ENCODE measurements at regions not wholly inside any gene's neighbourhood (a gene's known extent, or its start where the extent isn't known, plus 50 kb on each side); places are given as distances from the start of the nearest gene placed in this dataset.

DNA sequence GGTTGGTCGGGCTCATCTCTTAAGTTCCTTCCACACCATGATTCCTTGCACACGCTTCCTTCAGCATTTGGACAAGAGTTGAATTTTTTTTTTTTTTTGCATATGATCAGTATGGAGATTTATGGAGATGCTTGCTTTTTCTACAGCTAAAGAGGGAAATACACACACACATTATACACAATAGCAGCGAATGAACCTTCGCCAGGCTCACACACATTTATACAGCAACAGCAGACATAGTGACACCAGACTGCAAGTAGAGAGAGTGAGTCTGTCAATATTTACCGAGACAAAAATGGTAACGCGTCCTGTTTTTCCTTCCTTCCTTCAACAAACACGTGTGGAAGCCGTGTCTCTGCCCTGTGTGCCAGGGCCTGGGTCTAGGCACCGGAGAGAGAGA is 897.9 kb downstream of the BCL11B start:
- H3K4me3 ChIP-seq (ENCODE audit: low read length in 2 of 2), result no peak overlapping the region
- H3K9me3 ChIP-seq (ENCODE audit: control insufficient read depth in 2 of 2, insufficient read depth in 1 of 2, low read length in 1 of 2), result peaks cover 0 to 4% of the 10 kb centered on the region in 2 donors
- peaks cover 2% of the 10 kb centered on the region in 2 donors for H3K4me1 ChIP-seq (ENCODE audit: control insufficient read depth in 2 of 2, insufficient read depth in 2 of 2, low read length in 2 of 2)
- no peak for DNase-seq (ENCODE audit: low read depth in 6 of 9, low spot score in 9 of 9)
- no peak overlapping the region for H3K27ac ChIP-seq (ENCODE audit: low read depth in 1 of 2, low read length in 1 of 2)
- WGBS, result 85% methylated on average over 10 of the region's 10 CpGs
- no peaks in the 10 kb centered on the region for H3K27me3 ChIP-seq (ENCODE audit: control insufficient read depth in 2 of 2, insufficient read depth in 1 of 2, low read length in 1 of 2)
- no peaks in the 10 kb centered on the region for H3K36me3 ChIP-seq (ENCODE audit: control insufficient read depth in 2 of 2, insufficient read depth in 2 of 2, low read length in 1 of 2)

DNA sequence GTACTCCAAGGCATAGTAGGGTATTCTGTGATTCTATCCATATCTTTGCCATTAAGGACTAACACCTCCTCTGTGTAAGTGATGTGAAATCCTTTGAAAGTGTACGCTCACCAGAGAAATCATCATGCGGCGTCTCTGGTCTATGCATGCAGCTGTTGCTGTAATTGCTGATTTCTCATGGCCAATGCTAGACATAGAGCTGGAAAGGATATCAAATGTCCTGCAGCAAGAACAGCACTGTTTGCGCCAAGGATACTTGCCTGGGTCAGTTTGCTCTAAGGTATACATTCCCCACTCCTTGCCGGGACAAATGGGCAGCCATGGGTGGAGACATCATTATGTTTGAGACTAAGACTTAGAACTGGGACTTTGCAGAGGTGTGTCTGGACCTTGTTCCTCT is 896.4 kb downstream of the BCL11B start:
- no peaks in the 10 kb centered on the region for H3K4me1 ChIP-seq (ENCODE audit: control insufficient read depth in 2 of 2, insufficient read depth in 2 of 2, low read length in 2 of 2)
- peaks cover 0 to 4% of the 10 kb centered on the region in 2 donors for H3K9me3 ChIP-seq (ENCODE audit: control insufficient read depth in 2 of 2, insufficient read depth in 1 of 2, low read length in 1 of 2)
- no peak for DNase-seq (ENCODE audit: low read depth in 6 of 9, low spot score in 9 of 9)
- H3K4me3 ChIP-seq (ENCODE audit: low read length in 2 of 2), result no peak overlapping the region
- no peaks in the 10 kb centered on the region for H3K27me3 ChIP-seq (ENCODE audit: control insufficient read depth in 2 of 2, insufficient read depth in 1 of 2, low read length in 1 of 2)
- H3K27ac ChIP-seq (ENCODE audit: low read depth in 1 of 2, low read length in 1 of 2), result no peak overlapping the region
- H3K36me3 ChIP-seq (ENCODE audit: control insufficient read depth in 2 of 2, insufficient read depth in 2 of 2, low read length in 1 of 2), result no peaks in the 10 kb centered on the region
- WGBS, result 96% methylated on average over 5 of the region's 5 CpGs

DNA sequence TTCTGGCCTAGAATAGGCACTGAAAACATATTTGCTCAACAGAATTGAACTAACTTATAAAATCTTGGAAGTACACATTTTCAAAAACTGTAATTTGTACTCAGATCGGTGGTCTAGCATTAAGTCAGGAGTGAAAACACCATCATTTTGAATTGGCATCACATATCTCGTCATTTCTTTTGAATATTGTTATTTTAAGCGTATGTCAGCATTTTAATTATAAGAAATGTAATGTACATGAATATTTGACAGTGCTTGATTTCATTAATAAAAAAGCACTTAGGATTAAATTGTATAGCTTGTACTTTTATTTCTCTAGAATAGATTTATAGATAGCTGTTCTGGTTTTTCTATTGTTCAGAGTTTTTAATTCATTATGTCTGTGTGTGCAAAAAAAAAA is 892.2 kb downstream of the BCL11B start:
- Histone ChIP-seq H3K27me3 (ENCODE audit: control insufficient read depth in 2 of 2, insufficient read depth in 1 of 2, low read length in 1 of 2) (no peaks in the 10 kb centered on the region), H3K9me3 (ENCODE audit: control insufficient read depth in 2 of 2, insufficient read depth in 1 of 2, low read length in 1 of 2) (peaks cover 0 to 13% of the 10 kb centered on the region in 2 donors), H3K36me3 (ENCODE audit: control insufficient read depth in 2 of 2, insufficient read depth in 2 of 2, low read length in 1 of 2) (no peaks in the 10 kb centered on the region), H3K4me3 (ENCODE audit: low read length in 2 of 2) (no peak overlapping the region), H3K27ac (ENCODE audit: low read depth in 1 of 2, low read length in 1 of 2) (no peak overlapping the region), H3K4me1 (ENCODE audit: control insufficient read depth in 2 of 2, insufficient read depth in 2 of 2, low read length in 2 of 2) (no peaks in the 10 kb centered on the region)
- no peak for DNase-seq (ENCODE audit: low read depth in 6 of 9, low spot score in 9 of 9)
- whole genome bisulfite sequencing, result 80% methylated on average over 3 of the region's 3 CpGs

DNA sequence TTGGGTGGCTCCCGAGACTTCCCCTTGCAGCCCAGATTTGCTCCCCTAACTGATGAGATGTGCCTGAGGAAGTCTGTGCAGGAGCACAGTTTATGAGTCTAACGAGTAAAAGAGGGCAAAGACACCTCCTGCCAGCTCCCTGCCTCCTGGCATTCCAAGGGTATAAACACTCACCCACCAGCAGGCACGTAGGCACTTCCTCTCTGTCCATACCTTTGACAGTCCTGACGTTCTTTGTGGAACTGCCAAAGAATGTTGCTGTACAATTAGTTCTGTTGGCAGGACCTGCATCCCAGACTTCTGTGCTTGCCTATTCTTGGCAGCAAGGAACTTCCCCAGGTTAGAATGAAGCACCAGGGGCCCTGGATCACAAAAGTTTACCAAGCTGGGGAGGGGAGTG is 889.3 kb downstream of the BCL11B start:
- Histone ChIP-seq H3K27ac (ENCODE audit: low read depth in 1 of 2, low read length in 1 of 2) (no peak overlapping the region), H3K4me1 (ENCODE audit: control insufficient read depth in 2 of 2, insufficient read depth in 2 of 2, low read length in 2 of 2) (no peaks in the 10 kb centered on the region), H3K4me3 (ENCODE audit: low read length in 2 of 2) (no peak overlapping the region), H3K36me3 (ENCODE audit: control insufficient read depth in 2 of 2, insufficient read depth in 2 of 2, low read length in 1 of 2) (no peaks in the 10 kb centered on the region), H3K27me3 (ENCODE audit: control insufficient read depth in 2 of 2, insufficient read depth in 1 of 2, low read length in 1 of 2) (no peaks in the 10 kb centered on the region), H3K9me3 (ENCODE audit: control insufficient read depth in 2 of 2, insufficient read depth in 1 of 2, low read length in 1 of 2) (peaks cover 6 to 26% of the 10 kb centered on the region in 2 donors)
- WGBS, result 95% methylated on average over 4 of the region's 4 CpGs
- no peak for DNase-seq (ENCODE audit: low read depth in 6 of 9, low spot score in 9 of 9)

DNA sequence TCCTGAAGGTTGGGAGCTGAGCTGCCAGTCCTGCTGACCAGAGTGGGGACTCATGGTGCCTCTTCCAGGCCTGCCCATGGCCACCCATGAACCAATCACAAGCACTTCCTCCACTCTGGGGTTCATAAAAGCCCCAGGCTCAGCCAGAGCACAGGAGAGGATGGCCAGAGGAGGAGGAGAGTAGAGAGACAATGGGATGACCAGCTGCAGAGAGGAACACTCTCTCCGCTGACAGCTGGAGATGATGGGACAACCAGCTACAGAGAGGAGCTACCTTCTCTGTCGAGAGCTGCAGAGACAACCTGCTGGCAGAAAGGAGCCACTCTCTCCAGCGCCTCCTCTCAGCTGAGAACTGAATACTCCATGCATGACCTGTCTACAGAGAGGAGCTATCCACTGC is 886.1 kb downstream of the BCL11B start:
- no peaks in the 10 kb centered on the region for H3K27me3 ChIP-seq (ENCODE audit: control insufficient read depth in 2 of 2, insufficient read depth in 1 of 2, low read length in 1 of 2)
- H3K9me3 ChIP-seq (ENCODE audit: control insufficient read depth in 2 of 2, insufficient read depth in 1 of 2, low read length in 1 of 2), result peaks cover 6 to 19% of the 10 kb centered on the region in 2 donors
- no peak overlapping the region for H3K27ac ChIP-seq (ENCODE audit: low read depth in 1 of 2, low read length in 1 of 2)
- DNase-seq (ENCODE audit: low read depth in 6 of 9, low spot score in 9 of 9), result no peak
- no peaks in the 10 kb centered on the region for H3K36me3 ChIP-seq (ENCODE audit: control insufficient read depth in 2 of 2, insufficient read depth in 2 of 2, low read length in 1 of 2)
- 94% methylated on average over 3 of the region's 3 CpGs for WGBS
- peaks cover 0 to 5% of the 10 kb centered on the region in 2 donors for H3K4me1 ChIP-seq (ENCODE audit: control insufficient read depth in 2 of 2, insufficient read depth in 2 of 2, low read length in 2 of 2)
- no peak overlapping the region for H3K4me3 ChIP-seq (ENCODE audit: low read length in 2 of 2)

DNA sequence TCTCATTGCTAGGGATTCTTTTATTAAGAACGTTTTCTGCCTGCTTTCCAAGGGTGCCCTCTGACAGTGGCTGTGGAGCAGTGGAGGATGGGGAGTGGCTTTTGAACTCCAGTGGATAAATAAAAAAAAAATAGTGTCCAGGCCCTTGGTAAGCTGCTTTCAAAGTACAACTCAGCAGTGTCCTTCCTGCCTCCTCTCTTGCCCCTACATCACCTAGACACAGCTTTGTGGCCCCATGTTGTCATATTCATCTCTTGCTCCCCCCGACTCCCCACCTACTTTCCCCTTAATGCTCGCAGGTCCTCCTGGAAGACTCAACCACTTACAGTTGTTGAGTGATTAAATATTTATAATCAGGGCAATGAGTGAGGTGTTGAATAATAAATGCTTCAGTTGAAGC is 880.9 kb downstream of the BCL11B start:
- no peak overlapping the region for H3K27ac ChIP-seq (ENCODE audit: low read depth in 1 of 2, low read length in 1 of 2)
- peaks cover 0 to 10% of the 10 kb centered on the region in 2 donors for H3K4me1 ChIP-seq (ENCODE audit: control insufficient read depth in 2 of 2, insufficient read depth in 2 of 2, low read length in 2 of 2)
- H3K4me3 ChIP-seq (ENCODE audit: low read length in 2 of 2), result no peak overlapping the region
- no peaks in the 10 kb centered on the region for H3K27me3 ChIP-seq (ENCODE audit: control insufficient read depth in 2 of 2, insufficient read depth in 1 of 2, low read length in 1 of 2)
- 95% methylated on average over 3 of the region's 3 CpGs for WGBS
- peaks cover 1 to 9% of the 10 kb centered on the region in 2 donors for H3K9me3 ChIP-seq (ENCODE audit: control insufficient read depth in 2 of 2, insufficient read depth in 1 of 2, low read length in 1 of 2)
- no peaks in the 10 kb centered on the region for H3K36me3 ChIP-seq (ENCODE audit: control insufficient read depth in 2 of 2, insufficient read depth in 2 of 2, low read length in 1 of 2)
- DNase-seq (ENCODE audit: low read depth in 6 of 9, low spot score in 9 of 9), result no peak

DNA sequence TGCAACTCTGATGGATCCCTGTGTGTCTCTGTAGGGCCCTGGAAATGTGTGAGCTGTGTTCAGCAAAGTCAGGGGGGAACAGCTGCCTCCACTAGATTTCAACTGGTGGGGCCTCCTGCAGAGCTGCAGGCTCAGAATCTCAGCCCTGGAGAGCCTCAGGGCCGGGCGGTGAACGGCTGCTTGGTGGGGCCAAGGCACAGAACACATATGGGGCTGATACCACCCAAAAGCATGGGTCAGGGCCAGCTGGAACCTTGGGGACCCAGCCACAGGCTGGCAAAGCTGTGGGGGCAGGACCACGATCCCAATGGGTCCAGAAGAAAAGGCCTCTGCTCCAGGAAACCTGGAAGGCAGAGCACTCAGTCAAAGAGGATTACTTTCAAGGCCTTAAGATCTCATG is 878.5 kb downstream of the BCL11B start:
- Histone ChIP-seq H3K4me3 (ENCODE audit: low read length in 2 of 2) (no peak overlapping the region), H3K36me3 (ENCODE audit: control insufficient read depth in 2 of 2, insufficient read depth in 2 of 2, low read length in 1 of 2) (no peaks in the 10 kb centered on the region), H3K27me3 (ENCODE audit: control insufficient read depth in 2 of 2, insufficient read depth in 1 of 2, low read length in 1 of 2) (no peaks in the 10 kb centered on the region), H3K9me3 (ENCODE audit: control insufficient read depth in 2 of 2, insufficient read depth in 1 of 2, low read length in 1 of 2) (peaks cover 0 to 10% of the 10 kb centered on the region in 2 donors), H3K4me1 (ENCODE audit: control insufficient read depth in 2 of 2, insufficient read depth in 2 of 2, low read length in 2 of 2) (peaks cover 0 to 7% of the 10 kb centered on the region in 2 donors), H3K27ac (ENCODE audit: low read depth in 1 of 2, low read length in 1 of 2) (no peak overlapping the region)
- 98% methylated on average over 4 of the region's 4 CpGs for whole genome bisulfite sequencing
- no peak for DNase-seq (ENCODE audit: low read depth in 6 of 9, low spot score in 9 of 9)

DNA sequence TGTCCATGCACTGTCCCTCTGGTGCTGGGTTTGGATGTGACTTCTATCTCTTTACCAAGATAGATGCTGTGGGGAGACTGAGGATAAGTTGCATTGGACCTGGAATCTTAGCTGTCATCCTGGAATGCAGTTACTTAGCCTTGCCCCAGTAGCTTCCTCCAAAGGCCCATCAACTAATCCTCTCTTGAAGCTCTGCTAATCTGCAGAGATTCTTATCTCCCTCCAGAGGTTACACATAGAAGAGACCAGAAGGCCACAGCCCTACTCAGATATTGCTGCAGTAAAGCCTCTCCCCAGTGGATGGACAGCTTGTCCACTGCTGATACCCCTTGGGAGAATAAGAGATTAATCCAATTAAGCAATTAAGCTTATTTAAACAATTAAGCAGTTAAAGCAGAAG is 867.2 kb downstream of the BCL11B start:
- peaks cover 0 to 21% of the 10 kb centered on the region in 2 donors for H3K4me1 ChIP-seq (ENCODE audit: control insufficient read depth in 2 of 2, insufficient read depth in 2 of 2, low read length in 2 of 2)
- no peaks in the 10 kb centered on the region for H3K9me3 ChIP-seq (ENCODE audit: control insufficient read depth in 2 of 2, insufficient read depth in 1 of 2, low read length in 1 of 2)
- H3K27me3 ChIP-seq (ENCODE audit: control insufficient read depth in 2 of 2, insufficient read depth in 1 of 2, low read length in 1 of 2), result no peaks in the 10 kb centered on the region

DNA sequence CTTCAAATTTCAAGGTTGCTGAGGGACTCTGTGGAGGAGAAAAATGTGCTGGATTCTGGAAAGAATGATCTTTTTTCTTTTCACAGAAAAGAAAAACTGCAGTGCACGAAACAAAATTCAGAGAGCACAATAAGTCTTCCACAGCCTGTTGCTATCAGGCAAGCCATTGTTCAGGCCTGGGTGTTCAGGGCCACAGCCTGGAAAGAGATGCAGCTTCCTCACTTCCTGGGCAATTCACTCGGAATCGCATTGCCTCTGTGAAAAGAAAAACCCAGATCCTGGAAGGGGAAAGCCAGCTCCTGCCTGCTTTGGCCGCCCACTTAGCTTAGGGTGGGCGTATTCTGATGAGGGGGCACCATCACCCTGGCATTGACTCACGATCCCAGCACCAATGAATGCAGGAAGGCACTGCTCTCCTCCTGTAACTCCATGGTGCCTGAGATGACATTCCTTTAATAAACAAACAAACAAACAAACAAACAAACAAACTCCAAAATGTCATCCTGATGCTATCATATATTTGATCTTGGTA is 863.9 kb downstream of the BCL11B start:
- Histone ChIP-seq H3K4me1 (ENCODE audit: control insufficient read depth in 2 of 2, insufficient read depth in 2 of 2, low read length in 2 of 2) (peaks cover 0 to 33% of the 10 kb centered on the region in 2 donors), H3K36me3 (ENCODE audit: control insufficient read depth in 2 of 2, insufficient read depth in 2 of 2, low read length in 1 of 2) (no peaks in the 10 kb centered on the region), H3K9me3 (ENCODE audit: control insufficient read depth in 2 of 2, insufficient read depth in 1 of 2, low read length in 1 of 2) (no peaks in the 10 kb centered on the region), H3K27ac (ENCODE audit: low read depth in 1 of 2, low read length in 1 of 2) (no peak overlapping the region), H3K27me3 (ENCODE audit: control insufficient read depth in 2 of 2, insufficient read depth in 1 of 2, low read length in 1 of 2) (no peaks in the 10 kb centered on the region), H3K4me3 (ENCODE audit: low read length in 2 of 2) (no peak overlapping the region)
- 84% methylated on average over 6 of the region's 6 CpGs for WGBS
- no peak for DNase-seq (ENCODE audit: low read depth in 6 of 9, low spot score in 9 of 9)

More for the DNA sequence above, 867.2 kb downstream of the BCL11B start:
- DNase-seq (ENCODE audit: low read depth in 6 of 9, low spot score in 9 of 9), result no peak
- no peak overlapping the region for H3K27ac ChIP-seq (ENCODE audit: low read depth in 1 of 2, low read length in 1 of 2)
- no peak overlapping the region for H3K4me3 ChIP-seq (ENCODE audit: low read length in 2 of 2)
- no peaks in the 10 kb centered on the region for H3K36me3 ChIP-seq (ENCODE audit: control insufficient read depth in 2 of 2, insufficient read depth in 2 of 2, low read length in 1 of 2)

DNA sequence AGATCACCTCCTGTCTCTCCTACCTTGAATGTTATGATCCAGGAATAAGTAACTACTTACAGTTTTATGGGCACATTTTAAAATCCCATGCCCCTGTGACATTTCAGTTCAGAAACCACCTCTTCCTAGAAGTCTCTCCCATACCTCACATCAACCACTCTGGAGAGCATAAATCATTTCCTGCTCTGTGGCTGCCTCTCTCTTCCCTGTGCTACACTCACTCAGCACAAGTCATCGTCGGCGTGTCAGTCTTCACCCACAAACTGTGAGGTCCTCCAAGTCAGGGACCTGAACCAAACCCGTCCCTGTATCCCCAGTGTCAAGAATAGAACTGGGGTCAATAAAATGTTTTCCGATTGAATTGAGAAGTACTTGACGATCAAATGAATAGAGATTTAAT is 863.3 kb downstream of the BCL11B start:
- no peaks in the 10 kb centered on the region for H3K9me3 ChIP-seq (ENCODE audit: control insufficient read depth in 2 of 2, insufficient read depth in 1 of 2, low read length in 1 of 2)
- no peak overlapping the region for H3K4me3 ChIP-seq (ENCODE audit: low read length in 2 of 2)
- H3K4me1 ChIP-seq (ENCODE audit: control insufficient read depth in 2 of 2, insufficient read depth in 2 of 2, low read length in 2 of 2), result peaks cover 0 to 33% of the 10 kb centered on the region in 2 donors
- WGBS, result 39% methylated on average over 6 of the region's 6 CpGs
- H3K27me3 ChIP-seq (ENCODE audit: control insufficient read depth in 2 of 2, insufficient read depth in 1 of 2, low read length in 1 of 2), result no peaks in the 10 kb centered on the region
- no peaks in the 10 kb centered on the region for H3K36me3 ChIP-seq (ENCODE audit: control insufficient read depth in 2 of 2, insufficient read depth in 2 of 2, low read length in 1 of 2)
- H3K27ac ChIP-seq (ENCODE audit: low read depth in 1 of 2, low read length in 1 of 2), result no peak overlapping the region
- DNase-seq (ENCODE audit: low read depth in 6 of 9, low spot score in 9 of 9), result peak in 5 of 9 donors; percentile 21 to 59 (median 23)
